GM12878 (cell line): ENCODE measurements at regions not wholly inside any gene's neighbourhood (a gene's known extent, or its start where the extent isn't known, plus 50 kb on each side); places are given as distances from the start of the nearest gene placed in this dataset.

Experiments
- ATAC-seq: fragments of 200-7000 bp; cut with Tn5 transposase; 3 replicates; pipeline ENCODE4 v1.9.1; 2020; ENCODE audit warnings: mild to moderate bottlenecking, moderate library complexity
- BruUV-seq: library from RNA; stranded (reverse); fragments of 400-500 nt; replicated peaks from 2 replicates; lab custom pipeline; 2021; lab: Mats Ljungman, UMichigan
- CTCF ChIA-PET: fragments of 300-600 bp; sonication (Branson Sonifier 250); formaldehyde crosslinking; extraction: SDS; loops from one replicate; lab custom pipeline; 2021; ENCODE audit warnings: inconsistent platforms; lab: Yijun Ruan, JAX
- POLR2A ChIA-PET: fragments of 350-600 bp; formaldehyde crosslinking; extraction: SDS; loops from one replicate; lab custom pipeline; 2021; ENCODE audit warnings: inconsistent platforms; lab: Charles Lee
- RAD21 ChIA-PET: fragments of 300-600 bp; sonication (Branson Sonifier 250); formaldehyde crosslinking; loops from one replicate; lab custom pipeline; 2023; ENCODE audit warnings: antibody characterized with exemption; ENCODE audit not compliant: unreplicated experiment; lab: Charles Lee
- SMC1A ChIA-PET: fragments of 300-600 bp; sonication (Branson Sonifier 250); formaldehyde crosslinking; loops from one replicate; lab custom pipeline; 2023; ENCODE audit not compliant: unreplicated experiment, uncharacterized antibody; lab: Charles Lee
- DNase-seq: peaks from one replicate; pipeline ENCODE4 v3.0.0-alpha.2; 2011; ENCODE audit warnings: low read depth, low spot score
- FAIRE-seq: peaks from 3 replicates; lab custom pipeline; 2011; peaks lifted over from hg19 to GRCh38; lab: Jason Lieb, UNC
- H2AFZ ChIP-seq: 2 replicates; pipeline ENCODE4 v1.6.0; 2011; ENCODE audit warnings: low read depth, low read length, control low read depth; ENCODE audit not compliant: control insufficient read depth
- H3K27ac ChIP-seq: 2 replicates; pipeline ENCODE4 v1.5.1; 2011; ENCODE audit warnings: control low read depth; ENCODE audit not compliant: control insufficient read depth, insufficient read depth
- H3K27me3 ChIP-seq, 2 experiments: replicated peaks in 1 of 2; 2 replicates each; pipeline versions ENCODE4 v1.6.0 to v1.6.1; 2011; ENCODE audit warnings: low read length in 1 of 2; ENCODE audit not compliant: control insufficient read depth in 2 of 2, insufficient read depth in 2 of 2
- H3K36me3 ChIP-seq, 2 experiments: 2 replicates each; pipeline ENCODE4 v1.5.1; 2011; ENCODE audit warnings: low read length in 1 of 2; ENCODE audit not compliant: control insufficient read depth in 2 of 2, insufficient read depth in 2 of 2
- H3K4me1 ChIP-seq: 2 replicates; pipeline ENCODE4 v1.6.1; 2011; ENCODE audit warnings: mild to moderate bottlenecking, low read length, moderate library complexity, mixed read lengths; ENCODE audit not compliant: control insufficient read depth, insufficient read depth
- H3K4me2 ChIP-seq: 2 replicates; pipeline ENCODE4 v1.6.0; 2011; ENCODE audit warnings: control low read depth; ENCODE audit not compliant: control insufficient read depth, insufficient read depth
- H3K4me3 ChIP-seq: fragments of 200-600 bp; sonication (generic); 2 replicates; pipeline ENCODE4 v1.5.1; 2016
- H3K79me2 ChIP-seq: 2 replicates; pipeline ENCODE4 v1.6.0; 2011; ENCODE audit warnings: low read length; ENCODE audit not compliant: control insufficient read depth, insufficient read depth
- H3K9ac ChIP-seq: 2 replicates; pipeline ENCODE4 v1.8.0; 2011; ENCODE audit warnings: low read length, control low read depth, mixed read lengths; ENCODE audit not compliant: control insufficient read depth, insufficient read depth
- H3K9me3 ChIP-seq: replicated peaks from 3 replicates; pipeline ENCODE4 v1.5.1; 2011; ENCODE audit warnings: mild to moderate bottlenecking, low read length; ENCODE audit not compliant: control insufficient read depth, insufficient read depth
- H4K20me1 ChIP-seq: 2 replicates; pipeline ENCODE4 v1.6.0; 2011; ENCODE audit not compliant: control insufficient read depth, insufficient read depth
- FOS ChIP-seq: IDR thresholded peaks from 3 replicates; pipeline ENCODE4 v1.6.1; 2011; ENCODE audit warnings: borderline replicate concordance; ENCODE audit not compliant: insufficient read length; ENCODE audit errors: extremely low read depth
- FOXM1 ChIP-seq: IDR thresholded peaks from 2 replicates; pipeline ENCODE4 v1.6.1; 2012; ENCODE audit warnings: low read depth, mild to moderate bottlenecking, inconsistent platforms, low read length, moderate library complexity
- IKZF2 ChIP-seq, 2 experiments: fragments of 450-650 bp; IDR thresholded peaks; 2 replicates each; pipeline ENCODE4 v1.6.1; 2017; ENCODE audit warnings: mild to moderate bottlenecking in 2 of 2, moderate library complexity in 2 of 2
- KLF5 ChIP-seq: fragments of 450-650 bp; IDR thresholded peaks from 2 replicates; pipeline ENCODE4 v1.6.1; 2014; ENCODE audit warnings: mild to moderate bottlenecking; ENCODE audit not compliant: partially characterized antibody
- MEF2B ChIP-seq: fragments of 450-650 bp; IDR thresholded peaks from 2 replicates; pipeline ENCODE4 v1.6.1; 2018; ENCODE audit warnings: mild to moderate bottlenecking, moderate library complexity; ENCODE audit not compliant: partially characterized antibody, poor library complexity, severe bottlenecking
- PAX5 ChIP-seq: IDR thresholded peaks from 2 replicates; pipeline ENCODE4 v1.6.1; 2011; ENCODE audit warnings: low read depth, low read length, borderline replicate concordance
- POLR2A ChIP-seq: IDR thresholded peaks from 2 replicates; pipeline ENCODE4 v1.6.1; 2011; ENCODE audit warnings: low read depth, mild to moderate bottlenecking, low read length
- RUNX3 ChIP-seq: IDR thresholded peaks from 2 replicates; pipeline ENCODE4 v1.6.1; 2012; ENCODE audit warnings: low read length, inconsistent platforms
- SKIL ChIP-seq: fragments of 450-650 bp; IDR thresholded peaks from 2 replicates; pipeline ENCODE4 v1.6.1; 2017; ENCODE audit warnings: mild to moderate bottlenecking, low read depth, inconsistent platforms; ENCODE audit not compliant: poor library complexity, severe bottlenecking
- USF1 ChIP-seq: IDR thresholded peaks from 2 replicates; pipeline ENCODE4 v1.6.1; 2011; ENCODE audit warnings: borderline replicate concordance, low read depth, mild to moderate bottlenecking, moderate library complexity, mixed read lengths, low read length; ENCODE audit not compliant: insufficient read depth; ENCODE audit errors: extremely low read length
- ZBTB40 ChIP-seq: fragments of 450-650 bp; IDR thresholded peaks from 2 replicates; pipeline ENCODE4 v1.6.1; 2016; ENCODE audit warnings: mild to moderate bottlenecking, moderate library complexity, borderline replicate concordance
- WGBS: methylation state at CpG from one replicate; pipeline ENCODE4 v1.1.6; 2016; ENCODE audit warnings: low lambda C conversion rate; ENCODE audit not compliant: insufficient replicate concordance, insufficient coverage; ENCODE audit errors: missing lambda C conversion rate; 5-methylcytosine and 5-hydroxymethylcytosine counted together
- in situ Hi-C: fragments of 300-500 bp; cut with MboI; formaldehyde crosslinking; loops from 9 replicates; pipeline ENCODE4 v1.14.3; 2018; ENCODE audit warnings: mixed read lengths
- intact Hi-C: fragments of 100-400 bp; cut with micrococcal nuclease; formaldehyde crosslinking; loops from one replicate; pipeline ENCODE4 v1.14.2; 2022; ENCODE audit not compliant: unreplicated experiment

- no peak overlapping the region for H3K9ac ChIP-seq
- CTCF ChIA-PET: no interaction called here
- H3K4me3 ChIP-seq: no peak overlapping the region
- no peaks in the 10 kb centered on the region for H3K27me3 ChIP-seq
- H3K79me2 ChIP-seq: no peaks in the 10 kb centered on the region
- FAIRE-seq: no peak
- intact Hi-C loops: no loop called here
- no peaks in the 10 kb centered on the region for H3K9me3 ChIP-seq
- no peak overlapping the region for H3K27ac ChIP-seq
- TF ChIP-seq RUNX3: peak; percentile 29; the same call in 1 of the 2 replicates
- TF ChIP-seq ZBTB40: no peak
- ATAC-seq: peak; percentile 46
- RAD21 ChIA-PET: no interaction called here
- POLR2A ChIA-PET: no interaction called here
- H4K20me1 ChIP-seq: no peaks in the 10 kb centered on the region
- WGBS: 19% methylated on average over 6 of the region's 6 CpGs
- no peaks in the 10 kb centered on the region for H3K4me1 ChIP-seq
- in situ Hi-C loops: no loop called here
- no peak overlapping the region for H2AFZ ChIP-seq
- H3K36me3 ChIP-seq: no peaks in the 10 kb centered on the region
- DNase-seq: no peak
- no TSS peak for BruUV-seq
- SMC1A ChIA-PET: no interaction called here
- no peak overlapping the region for H3K4me2 ChIP-seq
These were observed 206.4 kb upstream of the IL15 start for GRCh38 chr4:141429933-141430332.

GRCh38 chr4:141430686-141431085, 205.7 kb upstream of the IL15 start:
- CTCF ChIA-PET: no interaction called here
- H3K79me2 ChIP-seq: no peaks in the 10 kb centered on the region
- DNase-seq: no peak
- no peaks in the 10 kb centered on the region for H3K4me1 ChIP-seq
- no peak overlapping the region for H3K9ac ChIP-seq
- H3K27ac ChIP-seq: no peak overlapping the region
- in situ Hi-C loops: no loop called here
- H4K20me1 ChIP-seq: no peaks in the 10 kb centered on the region
- WGBS: 72% methylated on average over 4 of the region's 4 CpGs
- H3K27me3 ChIP-seq: no peaks in the 10 kb centered on the region
- POLR2A ChIA-PET: no interaction called here
- no TSS peak for BruUV-seq
- H3K36me3 ChIP-seq: no peaks in the 10 kb centered on the region
- no peak overlapping the region for H3K4me2 ChIP-seq
- H3K9me3 ChIP-seq: no peaks in the 10 kb centered on the region
- H2AFZ ChIP-seq: no peak overlapping the region
- SMC1A ChIA-PET: interaction anchor here (0.5 kb wide), 1 partner anchor 115 kb away, joined by 3 read pairs; no protein-coding TSS in a partner anchor
- RAD21 ChIA-PET: no interaction called here
- intact Hi-C loops: no loop called here
- FAIRE-seq: no peak
- H3K4me3 ChIP-seq: no peak overlapping the region
- no peak for ATAC-seq
- TF ChIP-seq RUNX3: no peak
- TF ChIP-seq SKIL: no peak
- TF ChIP-seq IKZF2 (IDR thresholded peaks at IDR 0.05): no peak
- no peak for TF ChIP-seq FOS
- TF ChIP-seq MEF2B: no peak
- TF ChIP-seq FOXM1: no peak
- no peak for TF ChIP-seq POLR2A
- TF ChIP-seq KLF5: no peak
- TF ChIP-seq PAX5: no peak
- no peak for TF ChIP-seq USF1
